HL-60 (cell line): ENCODE measurements at regions not wholly inside any gene's neighbourhood (a gene's known extent, or its start where the extent isn't known, plus 50 kb on each side); places are given as distances from the start of the nearest gene placed in this dataset.

ENCODE experiments used
- GABPA ChIP-seq: IDR thresholded peaks from 2 replicates; pipeline ENCODE4 v1.6.1; 2012; ENCODE audit warnings: low read depth
- TF ChIP-seq, protein P1 (sequence below): IDR thresholded peaks from one replicate; pipeline ENCODE4 v1.5.1; 2011; ENCODE audit warnings: low read length, control low read depth, inconsistent platforms; ENCODE audit not compliant: insufficient read depth
- TF ChIP-seq, protein P2 (sequence below): IDR thresholded peaks from 2 replicates; pipeline ENCODE4 v1.6.1; 2012; ENCODE audit warnings: low read depth; ENCODE audit not compliant: insufficient replicate concordance

DNA sequence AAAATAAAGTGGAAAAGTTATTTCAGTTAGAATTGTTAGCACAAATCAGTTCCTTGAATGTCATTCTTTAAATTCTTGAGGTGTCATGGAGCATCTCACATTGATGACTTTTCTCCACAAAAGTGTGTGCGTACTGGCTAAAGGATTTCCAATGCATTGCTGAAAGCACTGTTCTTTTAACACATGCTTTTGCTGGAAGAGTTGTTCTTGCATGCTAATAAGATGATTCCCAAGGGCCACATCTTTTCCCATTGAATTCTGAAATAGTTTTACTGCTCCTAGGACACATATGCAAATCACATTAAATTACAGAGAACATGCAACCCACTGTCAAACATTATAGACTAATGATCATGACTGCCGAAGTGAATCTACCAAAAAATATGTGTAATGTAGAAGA, 516.3 kb upstream of the CADM2 start:
- TF ChIP-seq, protein P1, sequence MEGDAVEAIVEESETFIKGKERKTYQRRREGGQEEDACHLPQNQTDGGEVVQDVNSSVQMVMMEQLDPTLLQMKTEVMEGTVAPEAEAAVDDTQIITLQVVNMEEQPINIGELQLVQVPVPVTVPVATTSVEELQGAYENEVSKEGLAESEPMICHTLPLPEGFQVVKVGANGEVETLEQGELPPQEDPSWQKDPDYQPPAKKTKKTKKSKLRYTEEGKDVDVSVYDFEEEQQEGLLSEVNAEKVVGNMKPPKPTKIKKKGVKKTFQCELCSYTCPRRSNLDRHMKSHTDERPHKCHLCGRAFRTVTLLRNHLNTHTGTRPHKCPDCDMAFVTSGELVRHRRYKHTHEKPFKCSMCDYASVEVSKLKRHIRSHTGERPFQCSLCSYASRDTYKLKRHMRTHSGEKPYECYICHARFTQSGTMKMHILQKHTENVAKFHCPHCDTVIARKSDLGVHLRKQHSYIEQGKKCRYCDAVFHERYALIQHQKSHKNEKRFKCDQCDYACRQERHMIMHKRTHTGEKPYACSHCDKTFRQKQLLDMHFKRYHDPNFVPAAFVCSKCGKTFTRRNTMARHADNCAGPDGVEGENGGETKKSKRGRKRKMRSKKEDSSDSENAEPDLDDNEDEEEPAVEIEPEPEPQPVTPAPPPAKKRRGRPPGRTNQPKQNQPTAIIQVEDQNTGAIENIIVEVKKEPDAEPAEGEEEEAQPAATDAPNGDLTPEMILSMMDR = no peak
- no peak for TF ChIP-seq GABPA
- TF ChIP-seq, protein P2, sequence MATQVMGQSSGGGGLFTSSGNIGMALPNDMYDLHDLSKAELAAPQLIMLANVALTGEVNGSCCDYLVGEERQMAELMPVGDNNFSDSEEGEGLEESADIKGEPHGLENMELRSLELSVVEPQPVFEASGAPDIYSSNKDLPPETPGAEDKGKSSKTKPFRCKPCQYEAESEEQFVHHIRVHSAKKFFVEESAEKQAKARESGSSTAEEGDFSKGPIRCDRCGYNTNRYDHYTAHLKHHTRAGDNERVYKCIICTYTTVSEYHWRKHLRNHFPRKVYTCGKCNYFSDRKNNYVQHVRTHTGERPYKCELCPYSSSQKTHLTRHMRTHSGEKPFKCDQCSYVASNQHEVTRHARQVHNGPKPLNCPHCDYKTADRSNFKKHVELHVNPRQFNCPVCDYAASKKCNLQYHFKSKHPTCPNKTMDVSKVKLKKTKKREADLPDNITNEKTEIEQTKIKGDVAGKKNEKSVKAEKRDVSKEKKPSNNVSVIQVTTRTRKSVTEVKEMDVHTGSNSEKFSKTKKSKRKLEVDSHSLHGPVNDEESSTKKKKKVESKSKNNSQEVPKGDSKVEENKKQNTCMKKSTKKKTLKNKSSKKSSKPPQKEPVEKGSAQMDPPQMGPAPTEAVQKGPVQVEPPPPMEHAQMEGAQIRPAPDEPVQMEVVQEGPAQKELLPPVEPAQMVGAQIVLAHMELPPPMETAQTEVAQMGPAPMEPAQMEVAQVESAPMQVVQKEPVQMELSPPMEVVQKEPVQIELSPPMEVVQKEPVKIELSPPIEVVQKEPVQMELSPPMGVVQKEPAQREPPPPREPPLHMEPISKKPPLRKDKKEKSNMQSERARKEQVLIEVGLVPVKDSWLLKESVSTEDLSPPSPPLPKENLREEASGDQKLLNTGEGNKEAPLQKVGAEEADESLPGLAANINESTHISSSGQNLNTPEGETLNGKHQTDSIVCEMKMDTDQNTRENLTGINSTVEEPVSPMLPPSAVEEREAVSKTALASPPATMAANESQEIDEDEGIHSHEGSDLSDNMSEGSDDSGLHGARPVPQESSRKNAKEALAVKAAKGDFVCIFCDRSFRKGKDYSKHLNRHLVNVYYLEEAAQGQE = no peak
